Calu3 (cell line): ENCODE measurements at regions not wholly inside any gene's neighbourhood (a gene's known extent, or its start where the extent isn't known, plus 50 kb on each side); places are given as distances from the start of the nearest gene placed in this dataset.
"Not testable (repeated sequence)": the region's sequence is repeated elsewhere in the genome, so short reads cannot be mapped to it uniquely, and the experiment has no call there.

Experiments used
- BruUV-seq: library from RNA; stranded (reverse); fragments of 400-500 nt; replicated peaks from 2 replicates; lab custom pipeline; 2021; lab: Mats Ljungman, UMichigan
- CTCF ChIA-PET: fragments of 300-600 bp; sonication (Branson Sonifier 250); formaldehyde crosslinking; loops from one replicate; lab custom pipeline; 2022; ENCODE audit warnings: antibody characterized with exemption; lab: Charles Lee
- DNase-seq: peaks from one replicate; pipeline ENCODE4 v3.0.0; 2022
- H3K27ac Mint-ChIP-seq: one replicate; pipeline ENCODE4 v1.8.0; 2022; ENCODE audit warnings: mixed read lengths; ENCODE audit not compliant: unreplicated experiment
- H3K27me3 Mint-ChIP-seq: one replicate; pipeline ENCODE4 v1.8.0; 2022; ENCODE audit warnings: mixed read lengths; ENCODE audit not compliant: unreplicated experiment
- H3K36me3 Mint-ChIP-seq: one replicate; pipeline ENCODE4 v1.8.0; 2022; ENCODE audit warnings: mild to moderate bottlenecking, moderate library complexity, mixed read lengths; ENCODE audit not compliant: insufficient read depth, unreplicated experiment
- H3K4me1 Mint-ChIP-seq: one replicate; pipeline ENCODE4 v1.8.0; 2022; ENCODE audit warnings: mild to moderate bottlenecking, low read depth, mixed read lengths; ENCODE audit not compliant: unreplicated experiment
- H3K4me3 Mint-ChIP-seq: one replicate; pipeline ENCODE4 v1.8.0; 2022; ENCODE audit warnings: mild to moderate bottlenecking, low read depth, moderate library complexity, mixed read lengths; ENCODE audit not compliant: unreplicated experiment
- H3K9me3 Mint-ChIP-seq: one replicate; pipeline ENCODE4 v1.8.0; 2022; ENCODE audit warnings: low read depth, mixed read lengths; ENCODE audit not compliant: unreplicated experiment
- CTCF ChIP-seq: fragments of 200-600 bp; IDR thresholded peaks from one replicate; pipeline ENCODE4 v1.8.0; 2022; ENCODE audit warnings: antibody characterized with exemption; ENCODE audit not compliant: unreplicated experiment
- intact Hi-C: fragments of 100-400 bp; cut with micrococcal nuclease; formaldehyde crosslinking; loops from one replicate; pipeline ENCODE4 v1.10.0; 2022; ENCODE audit not compliant: unreplicated experiment

- Mint-ChIP-seq H3K36me3 (no peaks in the 10 kb centered on the region), H3K4me3 (no peak overlapping the region), H3K4me1 (no peaks in the 10 kb centered on the region), H3K27ac (no peak overlapping the region), H3K9me3 (peaks cover 3% of the 10 kb centered on the region), H3K27me3 (no peaks in the 10 kb centered on the region)
- DNase-seq = no peak
- no peak for TF ChIP-seq CTCF
- CTCF ChIA-PET = no interaction called here
- BruUV-seq = no TSS peak
- intact Hi-C loops = no loop called here
These were observed 1221.8 kb downstream of the TYW1 start for GRCh38 chr7:68218461-68218860.

GRCh38 chr7:68222311-68222710 is 1225.7 kb downstream of the TYW1 start:
- H3K4me1 Mint-ChIP-seq = no peaks in the 10 kb centered on the region
- TF ChIP-seq CTCF = no peak
- H3K9me3 Mint-ChIP-seq = peaks cover 3% of the 10 kb centered on the region
- CTCF ChIA-PET = no interaction called here
- H3K4me3 Mint-ChIP-seq = no peak overlapping the region
- no TSS peak for BruUV-seq
- no peaks in the 10 kb centered on the region for H3K27me3 Mint-ChIP-seq
- intact Hi-C loops = no loop called here
- H3K27ac Mint-ChIP-seq = no peak overlapping the region
- DNase-seq = no peak
- H3K36me3 Mint-ChIP-seq = no peaks in the 10 kb centered on the region

- no peak overlapping the region for H3K4me3 Mint-ChIP-seq
- no peak for DNase-seq
- no peaks in the 10 kb centered on the region for H3K36me3 Mint-ChIP-seq
- CTCF ChIA-PET = no interaction called here
- no TSS peak for BruUV-seq
- no peaks in the 10 kb centered on the region for H3K27me3 Mint-ChIP-seq
- intact Hi-C loops = no loop called here
- peaks cover 3% of the 10 kb centered on the region for H3K9me3 Mint-ChIP-seq
- H3K4me1 Mint-ChIP-seq = no peaks in the 10 kb centered on the region
- TF ChIP-seq CTCF = no peak
- H3K27ac Mint-ChIP-seq = no peak overlapping the region
These were observed 1227.6 kb downstream of the TYW1 start for GRCh38 chr7:68224041-68224741.

- BruUV-seq, intact Hi-C loops, H3K9me3 Mint-ChIP-seq, H3K4me3 Mint-ChIP-seq, H3K4me1 Mint-ChIP-seq, DNase-seq, H3K36me3 Mint-ChIP-seq, CTCF ChIA-PET, H3K27me3 Mint-ChIP-seq, H3K27ac Mint-ChIP-seq: not testable (repeated sequence)
These were observed 1234.4 kb downstream of the TYW1 start for GRCh38 chr7:68231011-68231410.

- H3K4me1 Mint-ChIP-seq = no peaks in the 10 kb centered on the region
- no peak overlapping the region for H3K27ac Mint-ChIP-seq
- no peak for TF ChIP-seq CTCF
- DNase-seq = no peak
- CTCF ChIA-PET = no interaction called here
- no peak overlapping the region for H3K4me3 Mint-ChIP-seq
- no TSS peak for BruUV-seq
- peaks cover 9% of the 10 kb centered on the region for H3K9me3 Mint-ChIP-seq
- H3K36me3 Mint-ChIP-seq = no peaks in the 10 kb centered on the region
- no peaks in the 10 kb centered on the region for H3K27me3 Mint-ChIP-seq
- intact Hi-C loops = no loop called here
These were observed 1239.3 kb downstream of the TYW1 start for GRCh38 chr7:68235937-68236336.
